Thyroid gland (tissue), 4 donors: ENCODE measurements at regions not wholly inside any gene's neighbourhood (a gene's known extent, or its start where the extent isn't known, plus 50 kb on each side); places are given as distances from the start of the nearest gene placed in this dataset.

Source experiments
- CTCF ChIP-seq, 6 experiments: fragments of 200-600 bp in 3 of 6; fragments of 450-650 bp in 3 of 6; sonication (generic) in 3 of 6; IDR thresholded peaks; one replicate each; pipeline ENCODE4 v1.5.1; 2016 to 2019; ENCODE audit warnings: antibody characterized with exemption in 6 of 6, mild to moderate bottlenecking in 2 of 6, inconsistent platforms in 1 of 6, moderate library complexity in 1 of 6
- POLR2A ChIP-seq, 2 donors: fragments of 450-650 bp; IDR thresholded peaks; one replicate each; pipeline ENCODE4 v1.6.1; 2017; ENCODE audit warnings: antibody characterized with exemption in 2 of 2, mild to moderate bottlenecking in 2 of 2, moderate library complexity in 1 of 2

- TF ChIP-seq CTCF (IDR thresholded peaks at IDR 0.05), result no peak
- no peak for TF ChIP-seq POLR2A (IDR thresholded peaks at IDR 0.05)
Observed at GRCh38 chr14:56422221-56422620, 157.4 kb upstream of the TMEM260 start.
